OCI-LY1 (cell line): ENCODE measurements at regions not wholly inside any gene's neighbourhood (a gene's known extent, or its start where the extent isn't known, plus 50 kb on each side); places are given as distances from the start of the nearest gene placed in this dataset.

Experiments used
- CTCF ChIP-seq: fragments of 200-600 bp; sonication (generic), shearing (Covaris generic); IDR thresholded peaks from 2 replicates; pipeline ENCODE4 v1.5.1; 2017; ENCODE audit warnings: mild to moderate bottlenecking, antibody characterized with exemption, low read length, moderate library complexity, mixed read lengths
- EZH2 ChIP-seq: fragments of 200-600 bp; sonication (generic), shearing (Covaris generic); IDR thresholded peaks from 2 replicates; pipeline ENCODE4 v1.8.0; 2017; ENCODE audit warnings: borderline replicate concordance, mixed run types, mild to moderate bottlenecking, antibody characterized with exemption, low read length, moderate library complexity, mixed read lengths

GRCh38 chr6:1190366-1190765 is 121.5 kb upstream of the FOXQ1 start:
- TF ChIP-seq EZH2, result no peak
- TF ChIP-seq CTCF, result no peak
